MCF 10A (cell line): ENCODE measurements at regions not wholly inside any gene's neighbourhood (a gene's known extent, or its start where the extent isn't known, plus 50 kb on each side); places are given as distances from the start of the nearest gene placed in this dataset.

ENCODE experiments used
- BruUV-seq: library from RNA; stranded (reverse); fragments of 400-500 nt; replicated peaks from 2 replicates; lab custom pipeline; 2021; lab: Mats Ljungman, UMichigan
- CTCF ChIA-PET: fragments of 300-600 bp; sonication (Branson Sonifier 250); formaldehyde crosslinking; extraction: SDS; loops from one replicate; lab custom pipeline; 2021; ENCODE audit warnings: antibody characterized with exemption, inconsistent platforms; lab: Yijun Ruan, JAX
- POLR2A ChIA-PET: fragments of 300-600, 350-650 bp; sonication (Branson Sonifier 250); formaldehyde crosslinking; extraction: SDS; loops from one replicate; lab custom pipeline; 2020; ENCODE audit warnings: antibody characterized with exemption, inconsistent platforms; lab: Yijun Ruan, JAX
- DNase-seq: peaks from one replicate; pipeline ENCODE4 v3.0.0-alpha.2; 2018; ENCODE audit not compliant: unreplicated experiment
- H3K27ac Mint-ChIP-seq: one replicate; pipeline ENCODE4 v1.8.0; 2022; ENCODE audit warnings: mild to moderate bottlenecking, low read depth, mixed read lengths; ENCODE audit not compliant: unreplicated experiment
- H3K27me3 Mint-ChIP-seq: one replicate; pipeline ENCODE4 v1.8.0; 2022; ENCODE audit warnings: mixed read lengths; ENCODE audit not compliant: insufficient read depth, unreplicated experiment
- H3K36me3 Mint-ChIP-seq: one replicate; pipeline ENCODE4 v1.8.0; 2022; ENCODE audit warnings: mild to moderate bottlenecking, moderate library complexity, mixed read lengths; ENCODE audit not compliant: insufficient read depth, unreplicated experiment
- H3K4me1 Mint-ChIP-seq: one replicate; pipeline ENCODE4 v1.8.0; 2022; ENCODE audit warnings: mixed read lengths; ENCODE audit not compliant: insufficient read depth, unreplicated experiment
- H3K4me3 Mint-ChIP-seq: one replicate; pipeline ENCODE4 v1.8.0; 2022; ENCODE audit warnings: mild to moderate bottlenecking, moderate library complexity, mixed read lengths; ENCODE audit not compliant: unreplicated experiment
- H3K9me3 Mint-ChIP-seq: one replicate; pipeline ENCODE4 v1.8.0; 2022; ENCODE audit warnings: mixed read lengths; ENCODE audit not compliant: unreplicated experiment
- intact Hi-C: fragments of 100-400 bp; cut with micrococcal nuclease; formaldehyde crosslinking; loops from 2 replicates; pipeline ENCODE4 v1.14.1; 2022
- TF ChIP-seq, protein P1 (sequence below): fragments of 200-600 bp; IDR thresholded peaks from one replicate; pipeline ENCODE4 v1.8.0; 2022; ENCODE audit warnings: antibody characterized with exemption, mild to moderate bottlenecking; ENCODE audit not compliant: unreplicated experiment

DNA sequence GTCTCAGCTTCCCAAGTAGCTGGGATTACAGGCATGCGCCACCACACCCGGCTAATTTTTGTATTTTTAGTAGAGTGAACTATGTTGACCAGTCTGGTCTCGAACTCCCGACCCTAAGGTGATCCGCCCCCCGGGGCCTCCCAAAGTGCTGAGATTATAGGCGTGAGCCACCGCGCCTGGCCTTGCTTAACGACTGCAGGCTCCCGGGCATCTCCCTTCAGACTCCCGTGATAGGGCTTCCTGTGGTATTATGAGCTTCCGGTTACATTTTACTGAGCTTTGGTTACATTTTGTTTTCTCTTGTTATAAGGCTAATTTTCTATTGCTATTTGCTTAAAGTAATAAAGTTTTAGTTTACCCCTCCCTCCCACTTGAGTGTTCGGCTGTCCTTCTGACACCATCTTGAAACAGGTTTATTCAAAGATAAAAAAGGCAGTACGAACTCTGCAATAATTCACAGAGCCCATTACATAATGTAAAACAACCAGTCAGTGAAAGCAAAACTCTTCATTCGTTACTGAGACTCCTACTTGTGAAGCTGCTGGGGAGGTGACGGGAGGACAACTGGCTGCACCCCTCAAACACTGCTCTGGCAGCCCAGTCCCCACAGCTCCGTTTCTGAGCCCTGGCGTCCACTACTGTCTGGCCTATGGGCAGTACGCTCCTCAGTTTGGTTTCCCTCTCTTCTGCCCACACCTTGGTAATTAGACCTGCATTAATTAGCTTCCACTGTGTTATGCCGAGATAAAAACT lies 795.7 kb upstream of the SLIT2 start:
- TF ChIP-seq, protein P1, sequence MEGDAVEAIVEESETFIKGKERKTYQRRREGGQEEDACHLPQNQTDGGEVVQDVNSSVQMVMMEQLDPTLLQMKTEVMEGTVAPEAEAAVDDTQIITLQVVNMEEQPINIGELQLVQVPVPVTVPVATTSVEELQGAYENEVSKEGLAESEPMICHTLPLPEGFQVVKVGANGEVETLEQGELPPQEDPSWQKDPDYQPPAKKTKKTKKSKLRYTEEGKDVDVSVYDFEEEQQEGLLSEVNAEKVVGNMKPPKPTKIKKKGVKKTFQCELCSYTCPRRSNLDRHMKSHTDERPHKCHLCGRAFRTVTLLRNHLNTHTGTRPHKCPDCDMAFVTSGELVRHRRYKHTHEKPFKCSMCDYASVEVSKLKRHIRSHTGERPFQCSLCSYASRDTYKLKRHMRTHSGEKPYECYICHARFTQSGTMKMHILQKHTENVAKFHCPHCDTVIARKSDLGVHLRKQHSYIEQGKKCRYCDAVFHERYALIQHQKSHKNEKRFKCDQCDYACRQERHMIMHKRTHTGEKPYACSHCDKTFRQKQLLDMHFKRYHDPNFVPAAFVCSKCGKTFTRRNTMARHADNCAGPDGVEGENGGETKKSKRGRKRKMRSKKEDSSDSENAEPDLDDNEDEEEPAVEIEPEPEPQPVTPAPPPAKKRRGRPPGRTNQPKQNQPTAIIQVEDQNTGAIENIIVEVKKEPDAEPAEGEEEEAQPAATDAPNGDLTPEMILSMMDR, result no peak
- Mint-ChIP-seq H3K4me1 (no peaks in the 10 kb centered on the region), H3K9me3 (peaks cover 5% of the 10 kb centered on the region), H3K4me3 (no peak overlapping the region), H3K27ac (no peak overlapping the region), H3K27me3 (no peaks in the 10 kb centered on the region), H3K36me3 (no peaks in the 10 kb centered on the region)
- ChIA-PET CTCF (interaction anchor here (0.6 to 1.0 kb wide), 2 partner anchors 16 to 21 kb away, joined by 3 read pairs; no protein-coding TSS in a partner anchor), POLR2A (no interaction called here)
- intact Hi-C loops, result no loop called here
- no TSS peak for BruUV-seq
- DNase-seq, result no peak

- Mint-ChIP-seq H3K36me3 (no peaks in the 10 kb centered on the region), H3K27me3 (no peaks in the 10 kb centered on the region), H3K9me3 (peaks cover 5% of the 10 kb centered on the region), H3K4me3 (no peak overlapping the region), H3K4me1 (no peaks in the 10 kb centered on the region), H3K27ac (no peak overlapping the region)
- TF ChIP-seq, protein P1, result no peak
- no peak for DNase-seq
- POLR2A ChIA-PET, result interaction anchor here (0.6 kb wide), 1 partner anchor 1345 kb away, joined by 5 read pairs; no protein-coding TSS in a partner anchor
- BruUV-seq, result no TSS peak
- CTCF ChIA-PET, result interaction anchor here (0.6 kb wide), 2 partner anchors 68 to 208 kb away, joined by 3 read pairs; no protein-coding TSS in a partner anchor
- intact Hi-C loops, result no loop called here
Observed at GRCh38 chr4:19455196-19455595, 796.5 kb upstream of the SLIT2 start.

GRCh38 chr4:19438233-19438632 lies 813.5 kb upstream of the SLIT2 start:
- no peaks in the 10 kb centered on the region for H3K4me1 Mint-ChIP-seq
- H3K9me3 Mint-ChIP-seq, result peaks cover 8% of the 10 kb centered on the region
- peak; percentile 0 for DNase-seq
- H3K36me3 Mint-ChIP-seq, result no peaks in the 10 kb centered on the region
- no peak overlapping the region for H3K27ac Mint-ChIP-seq
- CTCF ChIA-PET, result interaction anchor here (0.7 kb wide), 1 partner anchor 224 kb away, joined by 4 read pairs; no protein-coding TSS in a partner anchor
- TF ChIP-seq, protein P1, result no peak
- BruUV-seq, result no TSS peak
- H3K27me3 Mint-ChIP-seq, result no peaks in the 10 kb centered on the region
- H3K4me3 Mint-ChIP-seq, result no peak overlapping the region
- intact Hi-C loops, result no loop called here
- POLR2A ChIA-PET, result no interaction called here

- no TSS peak for BruUV-seq
- ChIA-PET POLR2A (no interaction called here), CTCF (no interaction called here)
- intact Hi-C loops, result no loop called here
- Mint-ChIP-seq H3K9me3 (peaks cover 9% of the 10 kb centered on the region), H3K36me3 (no peaks in the 10 kb centered on the region), H3K4me3 (no peak overlapping the region), H3K27ac (no peak overlapping the region), H3K27me3 (no peaks in the 10 kb centered on the region), H3K4me1 (no peaks in the 10 kb centered on the region)
- TF ChIP-seq, protein P1, result no peak
- DNase-seq, result no peak
Observed at GRCh38 chr4:19437008-19437407, 814.7 kb upstream of the SLIT2 start.
